NCI-H2029 (cell line): ENCODE measurements at regions not wholly inside any gene's neighbourhood (a gene's known extent, or its start where the extent isn't known, plus 50 kb on each side); places are given as distances from the start of the nearest gene placed in this dataset.

ENCODE experiments used
- DNase-seq: peaks from one replicate; lab custom pipeline; 2025; lab: John Stamatoyannopoulos, UW

- no peak for DNase-seq
Measured at GRCh38 chr4:13047591-13047990, 436.5 kb downstream of the RAB28 start.

GRCh38 chr4:13036841-13037240, 447.3 kb downstream of the RAB28 start:
- DNase-seq, result no peak

GRCh38 chr4:13032936-13033335, 451.2 kb downstream of the RAB28 start:
- DNase-seq, result no peak

GRCh38 chr4:13024147-13025105, 459.7 kb downstream of the RAB28 start:
- DNase-seq, result no peak

- peak; percentile 5 for DNase-seq
Measured at GRCh38 chr4:13007802-13008470, 476.2 kb downstream of the RAB28 start.

- DNase-seq, result no peak
Measured at GRCh38 chr4:12993923-12994322, 490.2 kb downstream of the RAB28 start.

GRCh38 chr4:12987284-12987683, 496.9 kb downstream of the RAB28 start:
- no peak for DNase-seq

GRCh38 chr4:12979797-12980196, 504.3 kb downstream of the RAB28 start:
- DNase-seq, result no peak

- DNase-seq, result no peak
Measured at GRCh38 chr4:12978310-12978709, 505.8 kb downstream of the RAB28 start.

GRCh38 chr4:12975511-12975910, 508.6 kb downstream of the RAB28 start:
- DNase-seq, result no peak

- DNase-seq, result no peak
Measured at GRCh38 chr4:12973522-12973921, 510.6 kb downstream of the RAB28 start.

GRCh38 chr4:12968345-12968744, 515.8 kb downstream of the RAB28 start:
- DNase-seq, result no peak

- DNase-seq, result no peak
Measured at GRCh38 chr4:12966726-12967125, 517.4 kb downstream of the RAB28 start.

- no peak for DNase-seq
Measured at GRCh38 chr4:12965334-12965733, 518.8 kb downstream of the RAB28 start.

- DNase-seq, result no peak
Measured at GRCh38 chr4:12963912-12964311, 520.2 kb downstream of the RAB28 start.

GRCh38 chr4:12963291-12963690, 520.8 kb downstream of the RAB28 start:
- DNase-seq, result no peak

GRCh38 chr4:12961713-12962112, 522.4 kb downstream of the RAB28 start:
- no peak for DNase-seq

- no peak for DNase-seq
Measured at GRCh38 chr4:12958436-12958835, 525.7 kb downstream of the RAB28 start.

GRCh38 chr4:12957108-12957507, 527.0 kb downstream of the RAB28 start:
- DNase-seq, result no peak

- DNase-seq, result no peak
Measured at GRCh38 chr4:12956026-12956425, 528.1 kb downstream of the RAB28 start.

GRCh38 chr4:12949719-12950490, 534.2 kb downstream of the RAB28 start:
- DNase-seq, result peak; percentile 43

GRCh38 chr4:12943069-12943468, 541.1 kb downstream of the RAB28 start:
- no peak for DNase-seq
